HCT116 (cell line): ENCODE measurements at regions not wholly inside any gene's neighbourhood (a gene's known extent, or its start where the extent isn't known, plus 50 kb on each side); places are given as distances from the start of the nearest gene placed in this dataset.

Source experiments
- ATAC-seq: fragments of 200-7000 bp; cut with Tn5 transposase; 2 replicates; pipeline ENCODE4 v1.9.1; 2020; ENCODE audit warnings: mild to moderate bottlenecking, moderate library complexity
- BruUV-seq: library from RNA; stranded (reverse); fragments of 400-500 nt; replicated peaks from 2 replicates; lab custom pipeline; 2021; lab: Mats Ljungman, UMichigan
- CTCF ChIA-PET: fragments of 300-600 bp; sonication (Branson Sonifier 250); formaldehyde crosslinking; loops from one replicate; lab custom pipeline; 2021; ENCODE audit warnings: antibody characterized with exemption; lab: Charles Lee
- POLR2A ChIA-PET: fragments of 300-600, 350-600 bp; sonication (Branson Sonifier 250); formaldehyde crosslinking; loops from one replicate; lab custom pipeline; 2021; ENCODE audit warnings: antibody characterized with exemption; lab: Charles Lee
- RAD21 ChIA-PET, 2 experiments: fragments of 300-600 bp; sonication (Branson Sonifier 250); formaldehyde crosslinking; loops; one replicate each; lab custom pipeline; 2023; ENCODE audit warnings: low total read pairs in 2 of 2; ENCODE audit not compliant: uncharacterized antibody in 2 of 2, unreplicated experiment in 2 of 2, low non-redundant PET in 1 of 2; lab: Charles Lee
- DNase-seq: peaks from one replicate; pipeline ENCODE4 v3.0.0-alpha.2; 2010; ENCODE audit warnings: low read depth, low spot score
- H2AFZ ChIP-seq: fragments of 200-600 bp; shearing (Covaris generic), sonication (generic); 2 replicates; pipeline ENCODE4 v1.6.1; 2017; ENCODE audit warnings: low read depth, mixed run types, mixed read lengths, antibody characterized with exemption, low read length; ENCODE audit not compliant: poor library complexity, severe bottlenecking
- H3K27ac ChIP-seq: 2 replicates; pipeline ENCODE4 v1.5.1; 2012; ENCODE audit warnings: low read depth, low read length
- H3K27me3 ChIP-seq: fragments of 200-600 bp; sonication (generic); 2 replicates; pipeline ENCODE4 v1.6.1; 2016; ENCODE audit warnings: mixed run types, low read length, mixed read lengths; ENCODE audit not compliant: insufficient read depth
- H3K36me3 ChIP-seq, 2 experiments: fragments of 200-500 bp in 1 of 2; fragments of 200-600 bp in 1 of 2; sonication (Bioruptor generic) in 1 of 2; sonication (generic) in 1 of 2; 2 replicates each; pipeline versions ENCODE4 v1.5.1 to v1.6.1; 2014 to 2016; ENCODE audit warnings: low read length in 2 of 2, inconsistent platforms in 1 of 2, mixed read lengths in 1 of 2, mixed run types in 1 of 2; ENCODE audit not compliant: insufficient read depth in 2 of 2, control insufficient read depth in 1 of 2
- H3K4me1 ChIP-seq, 2 experiments: fragments of 200-600 bp in 1 of 2; sonication (generic) in 1 of 2; 2 replicates each; pipeline versions ENCODE4 v1.5.1 to v1.6.1; 2012 to 2017; ENCODE audit warnings: low read length in 2 of 2, inconsistent platforms in 1 of 2, mild to moderate bottlenecking in 1 of 2, mixed read lengths in 1 of 2, mixed run types in 1 of 2, moderate library complexity in 1 of 2; ENCODE audit not compliant: insufficient read depth in 2 of 2, control insufficient read depth in 1 of 2
- H3K4me2 ChIP-seq: fragments of 200-600 bp; sonication (generic); 2 replicates; pipeline ENCODE4 v1.6.1; 2017; ENCODE audit warnings: mixed run types, low read length, mixed read lengths
- H3K4me3 ChIP-seq, 2 experiments: fragments of 200-600 bp in 1 of 2; sonication (generic) in 1 of 2; replicated peaks in 1 of 2; 2 replicates each; pipeline ENCODE4 v1.5.1; 2011 to 2016; ENCODE audit warnings: low read length in 2 of 2, control low read depth in 1 of 2, low read depth in 1 of 2, mild to moderate bottlenecking in 1 of 2, mixed read lengths in 1 of 2, mixed run types in 1 of 2
- H3K79me2 ChIP-seq: fragments of 200-600 bp; sonication (generic); 2 replicates; pipeline ENCODE4 v1.6.1; 2017; ENCODE audit warnings: mild to moderate bottlenecking, mixed run types, low read length, moderate library complexity, mixed read lengths; ENCODE audit not compliant: insufficient read depth
- H3K9ac ChIP-seq: fragments of 200-600 bp; sonication (generic); 2 replicates; pipeline ENCODE4 v1.6.1; 2016; ENCODE audit warnings: low read length, mixed read lengths
- H3K9me2 ChIP-seq: fragments of 200-600 bp; sonication (generic), shearing (Covaris generic); 2 replicates; pipeline ENCODE4 v1.6.1; 2017; ENCODE audit warnings: mixed run types, mild to moderate bottlenecking, moderate library complexity; ENCODE audit not compliant: insufficient read depth
- H3K9me3 ChIP-seq, 2 experiments: fragments of 200-500 bp in 1 of 2; fragments of 200-600 bp in 1 of 2; sonication (Bioruptor generic) in 1 of 2; sonication (generic) in 1 of 2; 2 replicates each; pipeline ENCODE4 v1.6.1; 2014 to 2017; ENCODE audit warnings: low read length in 2 of 2, mixed read lengths in 2 of 2, inconsistent platforms in 1 of 2, low read depth in 1 of 2, mild to moderate bottlenecking in 1 of 2, mixed run types in 1 of 2, moderate library complexity in 1 of 2; ENCODE audit not compliant: control insufficient read depth in 1 of 2, insufficient read depth in 1 of 2
- H4K20me1 ChIP-seq: fragments of 200-600 bp; sonication (generic), shearing (Covaris generic); 2 replicates; pipeline ENCODE4 v1.6.1; 2017; ENCODE audit warnings: mixed run types, mild to moderate bottlenecking, moderate library complexity; ENCODE audit not compliant: insufficient read depth
- CBX3 ChIP-seq: IDR thresholded peaks from 2 replicates; pipeline ENCODE4 v1.6.1; 2012; ENCODE audit warnings: low read depth
- EGR1 ChIP-seq: IDR thresholded peaks from 2 replicates; pipeline ENCODE4 v1.6.1; 2012; ENCODE audit warnings: low read depth
- ELF1 ChIP-seq: IDR thresholded peaks from 2 replicates; pipeline ENCODE4 v1.6.1; 2012; ENCODE audit warnings: low read depth, borderline replicate concordance
- FOSL1 ChIP-seq: IDR thresholded peaks from 2 replicates; pipeline ENCODE4 v1.6.1; 2012; ENCODE audit warnings: low read depth
- POLR2A ChIP-seq: IDR thresholded peaks from 2 replicates; pipeline ENCODE4 v1.7.0; 2011; ENCODE audit warnings: borderline replicate concordance; ENCODE audit not compliant: insufficient read depth, insufficient read length; ENCODE audit errors: extremely low read depth
- SIN3A ChIP-seq: IDR thresholded peaks from 2 replicates; pipeline ENCODE4 v1.6.1; 2012; ENCODE audit warnings: low read depth
- SP1 ChIP-seq: IDR thresholded peaks from 2 replicates; pipeline ENCODE4 v1.6.1; 2012; ENCODE audit warnings: low read depth
- TCF7L2 ChIP-seq: IDR thresholded peaks from 2 replicates; pipeline ENCODE4 v1.7.0; 2011; ENCODE audit warnings: borderline replicate concordance, inconsistent platforms; ENCODE audit not compliant: insufficient read depth, insufficient read length; ENCODE audit errors: extremely low read depth
- ZFX ChIP-seq: fragments of 450-650 bp; IDR thresholded peaks from 2 replicates; pipeline ENCODE4 v1.6.1; 2017
- intact Hi-C: fragments of 100-400 bp; cut with micrococcal nuclease; formaldehyde crosslinking; loops from 2 replicates; pipeline ENCODE4 v1.10.0; 2022
- TF ChIP-seq, protein P1 (sequence below): IDR thresholded peaks from 2 replicates; pipeline ENCODE4 v1.6.1; 2012; ENCODE audit warnings: low read depth
- TF ChIP-seq, protein P2 (sequence below): IDR thresholded peaks from 2 replicates; pipeline ENCODE4 v1.6.1; 2011; ENCODE audit warnings: mild to moderate bottlenecking, low read length, moderate library complexity; ENCODE audit not compliant: insufficient replicate concordance; ENCODE audit errors: extremely low read depth

DNA sequence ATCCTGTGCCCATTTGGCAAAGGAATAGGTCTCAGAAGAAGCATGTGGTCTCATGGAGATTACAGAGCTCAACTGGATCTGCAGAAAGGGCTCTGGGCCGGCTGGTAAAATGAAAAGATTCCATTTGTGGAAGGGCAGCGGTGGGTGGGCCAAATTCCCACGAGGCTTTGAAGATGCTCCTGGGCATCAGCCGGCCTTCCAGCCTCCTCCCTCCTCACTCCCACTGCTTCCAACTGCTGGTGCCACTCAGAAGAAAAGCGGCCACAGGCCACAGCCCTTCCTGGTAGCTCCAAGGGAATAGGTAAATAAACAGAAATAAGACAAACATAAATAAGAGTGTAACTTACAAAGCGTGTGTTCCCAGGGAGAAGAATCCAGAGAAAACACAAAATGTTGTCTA lies 136.3 kb upstream of the SLC44A3 start (continued):
- TF ChIP-seq, protein P1, sequence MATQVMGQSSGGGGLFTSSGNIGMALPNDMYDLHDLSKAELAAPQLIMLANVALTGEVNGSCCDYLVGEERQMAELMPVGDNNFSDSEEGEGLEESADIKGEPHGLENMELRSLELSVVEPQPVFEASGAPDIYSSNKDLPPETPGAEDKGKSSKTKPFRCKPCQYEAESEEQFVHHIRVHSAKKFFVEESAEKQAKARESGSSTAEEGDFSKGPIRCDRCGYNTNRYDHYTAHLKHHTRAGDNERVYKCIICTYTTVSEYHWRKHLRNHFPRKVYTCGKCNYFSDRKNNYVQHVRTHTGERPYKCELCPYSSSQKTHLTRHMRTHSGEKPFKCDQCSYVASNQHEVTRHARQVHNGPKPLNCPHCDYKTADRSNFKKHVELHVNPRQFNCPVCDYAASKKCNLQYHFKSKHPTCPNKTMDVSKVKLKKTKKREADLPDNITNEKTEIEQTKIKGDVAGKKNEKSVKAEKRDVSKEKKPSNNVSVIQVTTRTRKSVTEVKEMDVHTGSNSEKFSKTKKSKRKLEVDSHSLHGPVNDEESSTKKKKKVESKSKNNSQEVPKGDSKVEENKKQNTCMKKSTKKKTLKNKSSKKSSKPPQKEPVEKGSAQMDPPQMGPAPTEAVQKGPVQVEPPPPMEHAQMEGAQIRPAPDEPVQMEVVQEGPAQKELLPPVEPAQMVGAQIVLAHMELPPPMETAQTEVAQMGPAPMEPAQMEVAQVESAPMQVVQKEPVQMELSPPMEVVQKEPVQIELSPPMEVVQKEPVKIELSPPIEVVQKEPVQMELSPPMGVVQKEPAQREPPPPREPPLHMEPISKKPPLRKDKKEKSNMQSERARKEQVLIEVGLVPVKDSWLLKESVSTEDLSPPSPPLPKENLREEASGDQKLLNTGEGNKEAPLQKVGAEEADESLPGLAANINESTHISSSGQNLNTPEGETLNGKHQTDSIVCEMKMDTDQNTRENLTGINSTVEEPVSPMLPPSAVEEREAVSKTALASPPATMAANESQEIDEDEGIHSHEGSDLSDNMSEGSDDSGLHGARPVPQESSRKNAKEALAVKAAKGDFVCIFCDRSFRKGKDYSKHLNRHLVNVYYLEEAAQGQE, result no peak
- TF ChIP-seq CBX3, result no peak
- no peak for TF ChIP-seq SIN3A
- TF ChIP-seq FOSL1, result no peak
- TF ChIP-seq EGR1, result no peak
- TF ChIP-seq ZFX, result no peak
- TF ChIP-seq SP1, result no peak
- TF ChIP-seq, protein P2, sequence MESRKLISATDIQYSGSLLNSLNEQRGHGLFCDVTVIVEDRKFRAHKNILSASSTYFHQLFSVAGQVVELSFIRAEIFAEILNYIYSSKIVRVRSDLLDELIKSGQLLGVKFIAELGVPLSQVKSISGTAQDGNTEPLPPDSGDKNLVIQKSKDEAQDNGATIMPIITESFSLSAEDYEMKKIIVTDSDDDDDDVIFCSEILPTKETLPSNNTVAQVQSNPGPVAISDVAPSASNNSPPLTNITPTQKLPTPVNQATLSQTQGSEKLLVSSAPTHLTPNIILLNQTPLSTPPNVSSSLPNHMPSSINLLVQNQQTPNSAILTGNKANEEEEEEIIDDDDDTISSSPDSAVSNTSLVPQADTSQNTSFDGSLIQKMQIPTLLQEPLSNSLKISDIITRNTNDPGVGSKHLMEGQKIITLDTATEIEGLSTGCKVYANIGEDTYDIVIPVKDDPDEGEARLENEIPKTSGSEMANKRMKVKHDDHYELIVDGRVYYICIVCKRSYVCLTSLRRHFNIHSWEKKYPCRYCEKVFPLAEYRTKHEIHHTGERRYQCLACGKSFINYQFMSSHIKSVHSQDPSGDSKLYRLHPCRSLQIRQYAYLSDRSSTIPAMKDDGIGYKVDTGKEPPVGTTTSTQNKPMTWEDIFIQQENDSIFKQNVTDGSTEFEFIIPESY, result no peak
- no peak for TF ChIP-seq TCF7L2
- no peak for TF ChIP-seq POLR2A

DNA sequence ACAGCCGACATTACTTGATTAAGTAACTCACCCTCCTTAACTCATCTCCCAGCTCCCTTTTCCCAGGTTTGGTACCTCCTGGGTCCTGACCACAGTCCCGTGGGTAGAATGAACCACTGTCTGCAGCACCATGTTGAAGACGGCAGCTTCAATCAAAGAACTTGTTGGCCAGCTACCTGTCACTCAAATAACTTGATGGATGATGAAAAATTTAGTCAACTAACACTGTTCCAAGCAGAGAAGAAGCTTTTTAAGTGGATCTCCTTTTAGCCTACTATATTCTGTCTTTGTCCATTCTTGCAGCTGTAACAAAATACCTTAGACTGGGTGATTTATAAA lies 138.4 kb upstream of the F3 start:
- ChIA-PET POLR2A (no interaction called here), CTCF (no interaction called here), RAD21 (no interaction called here)
- Histone ChIP-seq H3K27ac (no peak overlapping the region), H3K4me1 (peaks cover 0 to 12% of the 10 kb centered on the region in 2 experiments; a peak in 1 of 4 replicates), H3K79me2 (no peaks in the 10 kb centered on the region), H3K36me3 (no peaks in the 10 kb centered on the region), H3K9me3 (no peaks in the 10 kb centered on the region), H3K9me2 (no peaks in the 10 kb centered on the region), H3K4me3 (no peak overlapping the region), H3K9ac (no peak overlapping the region), H3K4me2 (no peak overlapping the region), H4K20me1 (no peaks in the 10 kb centered on the region), H2AFZ (no peak overlapping the region), H3K27me3 (no peaks in the 10 kb centered on the region)
- intact Hi-C loops, result no loop called here
- no peak for ATAC-seq
- DNase-seq, result no peak
- TF ChIP-seq ZFX (no peak), ELF1 (no peak), POLR2A (no peak)
- no TSS peak for BruUV-seq
